HUES6 (cell line): ENCODE measurements at regions not wholly inside any gene's neighbourhood (a gene's known extent, or its start where the extent isn't known, plus 50 kb on each side); places are given as distances from the start of the nearest gene placed in this dataset.

Experiments
- H3K27ac ChIP-seq: 2 replicates; pipeline ENCODE4 v1.7.0; 2013; ENCODE audit warnings: low read depth, mild to moderate bottlenecking, low read length, inconsistent platforms
- H3K27me3 ChIP-seq: 2 replicates; pipeline ENCODE4 v1.6.1; 2013; ENCODE audit warnings: low read length; ENCODE audit not compliant: control insufficient read depth, insufficient read depth
- H3K36me3 ChIP-seq: 2 replicates; pipeline ENCODE4 v1.6.1; 2013; ENCODE audit warnings: low read length; ENCODE audit not compliant: control insufficient read depth, insufficient read depth
- H3K4me1 ChIP-seq: 2 replicates; pipeline ENCODE4 v1.6.1; 2013; ENCODE audit warnings: low read length; ENCODE audit not compliant: control insufficient read depth, insufficient read depth
- H3K4me3 ChIP-seq: 2 replicates; pipeline ENCODE4 v1.5.1; 2013; ENCODE audit warnings: low read depth, low read length
- H3K9ac ChIP-seq: one replicate; pipeline ENCODE4 v1.6.1; 2013; ENCODE audit warnings: mild to moderate bottlenecking, low read length
- H3K9me3 ChIP-seq: 2 replicates; pipeline ENCODE4 v1.6.1; 2013; ENCODE audit warnings: low read depth, low read length; ENCODE audit not compliant: control insufficient read depth, insufficient read depth

DNA sequence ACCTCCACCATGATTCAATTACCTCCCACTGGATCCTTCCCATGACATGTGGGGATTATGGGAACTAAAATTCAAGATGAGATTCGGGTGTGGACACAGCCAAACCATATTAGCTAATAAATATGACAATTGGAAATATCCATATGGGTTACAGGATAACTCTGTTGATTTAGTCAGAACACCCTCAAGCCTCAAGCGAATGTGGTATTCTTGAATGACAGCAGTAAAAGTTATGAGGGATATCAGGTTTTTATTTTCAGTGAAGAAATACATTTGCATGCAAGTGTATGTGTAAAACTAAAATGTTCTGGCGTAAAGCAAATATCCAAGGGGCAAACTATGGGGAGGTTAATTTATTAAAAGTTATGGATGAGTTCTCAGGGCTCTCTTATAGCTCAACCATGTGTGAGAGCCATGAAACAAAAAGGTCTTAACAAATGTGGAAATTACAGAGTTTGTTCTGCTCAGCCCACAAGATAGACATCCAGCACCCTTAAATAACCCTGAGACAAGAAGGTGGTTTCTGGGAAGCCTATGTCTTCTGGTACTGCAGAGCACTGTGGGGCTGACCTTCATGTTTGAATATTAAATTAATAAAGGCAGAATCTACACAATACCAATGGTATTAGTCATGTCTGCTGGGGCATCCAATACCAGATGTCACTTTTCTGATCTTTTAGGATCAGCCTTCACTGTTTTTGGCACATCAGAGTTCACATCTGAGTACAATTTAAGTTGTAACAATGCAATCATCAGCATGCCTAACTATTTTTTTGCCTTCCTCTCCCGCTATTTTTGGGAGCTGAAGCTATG, 370.5 kb upstream of the RSPO3 start:
- no peaks in the 10 kb centered on the region for H3K27me3 ChIP-seq
- no peak overlapping the region for H3K4me3 ChIP-seq
- H3K9me3 ChIP-seq: peaks cover 23% of the 10 kb centered on the region
- H3K36me3 ChIP-seq: no peaks in the 10 kb centered on the region
- no peaks in the 10 kb centered on the region for H3K4me1 ChIP-seq
- H3K9ac ChIP-seq: no peak overlapping the region
- no peak overlapping the region for H3K27ac ChIP-seq

- Histone ChIP-seq H3K36me3 (no peaks in the 10 kb centered on the region), H3K9me3 (peaks cover 14% of the 10 kb centered on the region), H3K9ac (no peak overlapping the region), H3K27me3 (no peaks in the 10 kb centered on the region), H3K27ac (no peak overlapping the region), H3K4me1 (no peaks in the 10 kb centered on the region), H3K4me3 (no peak overlapping the region)
Measured at GRCh38 chr6:126753606-126754005, 364.9 kb upstream of the RSPO3 start.

- Histone ChIP-seq H3K4me3 (no peak overlapping the region), H3K36me3 (no peaks in the 10 kb centered on the region), H3K27me3 (no peaks in the 10 kb centered on the region), H3K9ac (no peak overlapping the region), H3K9me3 (peaks cover 2% of the 10 kb centered on the region; the same call in 1 of the 2 replicates), H3K27ac (no peak overlapping the region), H3K4me1 (no peaks in the 10 kb centered on the region)
Measured at GRCh38 chr6:126761854-126762253, 356.6 kb upstream of the RSPO3 start.

- Histone ChIP-seq H3K4me1 (no peaks in the 10 kb centered on the region), H3K27ac (peak overlapping the region; percentile 26; the same call in 1 of the 2 replicates), H3K4me3 (no peak overlapping the region), H3K9me3 (no peaks in the 10 kb centered on the region), H3K9ac (no peak overlapping the region), H3K36me3 (no peaks in the 10 kb centered on the region), H3K27me3 (no peaks in the 10 kb centered on the region)
Measured at GRCh38 chr6:126764104-126764503, 354.4 kb upstream of the RSPO3 start.

GRCh38 chr6:126764671-126765070, 353.8 kb upstream of the RSPO3 start:
- Histone ChIP-seq H3K9ac (no peak overlapping the region), H3K4me1 (no peaks in the 10 kb centered on the region), H3K36me3 (no peaks in the 10 kb centered on the region), H3K4me3 (no peak overlapping the region), H3K27me3 (no peaks in the 10 kb centered on the region), H3K9me3 (no peaks in the 10 kb centered on the region), H3K27ac (no peak overlapping the region)

- Histone ChIP-seq H3K9me3 (no peaks in the 10 kb centered on the region), H3K4me1 (no peaks in the 10 kb centered on the region), H3K36me3 (no peaks in the 10 kb centered on the region), H3K4me3 (no peak overlapping the region), H3K27me3 (no peaks in the 10 kb centered on the region), H3K27ac (no peak overlapping the region), H3K9ac (no peak overlapping the region)
Measured at GRCh38 chr6:126766820-126767219, 351.7 kb upstream of the RSPO3 start.

- no peaks in the 10 kb centered on the region for H3K36me3 ChIP-seq
Measured at GRCh38 chr6:126767711-126768110, 350.8 kb upstream of the RSPO3 start.

GRCh38 chr6:126770176-126770575, 348.3 kb upstream of the RSPO3 start:
- H3K4me3 ChIP-seq: no peak overlapping the region
- H3K36me3 ChIP-seq: no peaks in the 10 kb centered on the region
- no peak overlapping the region for H3K9ac ChIP-seq
- no peak overlapping the region for H3K27ac ChIP-seq
- peaks cover 12% of the 10 kb centered on the region for H3K4me1 ChIP-seq
- no peaks in the 10 kb centered on the region for H3K9me3 ChIP-seq
- H3K27me3 ChIP-seq: no peaks in the 10 kb centered on the region

More at GRCh38 chr6:126767711-126768110, 350.8 kb upstream of the RSPO3 start:
- no peak overlapping the region for H3K4me3 ChIP-seq
- H3K27ac ChIP-seq: no peak overlapping the region
- H3K9ac ChIP-seq: no peak overlapping the region
- H3K27me3 ChIP-seq: no peaks in the 10 kb centered on the region
- H3K4me1 ChIP-seq: no peaks in the 10 kb centered on the region
- H3K9me3 ChIP-seq: no peaks in the 10 kb centered on the region

DNA sequence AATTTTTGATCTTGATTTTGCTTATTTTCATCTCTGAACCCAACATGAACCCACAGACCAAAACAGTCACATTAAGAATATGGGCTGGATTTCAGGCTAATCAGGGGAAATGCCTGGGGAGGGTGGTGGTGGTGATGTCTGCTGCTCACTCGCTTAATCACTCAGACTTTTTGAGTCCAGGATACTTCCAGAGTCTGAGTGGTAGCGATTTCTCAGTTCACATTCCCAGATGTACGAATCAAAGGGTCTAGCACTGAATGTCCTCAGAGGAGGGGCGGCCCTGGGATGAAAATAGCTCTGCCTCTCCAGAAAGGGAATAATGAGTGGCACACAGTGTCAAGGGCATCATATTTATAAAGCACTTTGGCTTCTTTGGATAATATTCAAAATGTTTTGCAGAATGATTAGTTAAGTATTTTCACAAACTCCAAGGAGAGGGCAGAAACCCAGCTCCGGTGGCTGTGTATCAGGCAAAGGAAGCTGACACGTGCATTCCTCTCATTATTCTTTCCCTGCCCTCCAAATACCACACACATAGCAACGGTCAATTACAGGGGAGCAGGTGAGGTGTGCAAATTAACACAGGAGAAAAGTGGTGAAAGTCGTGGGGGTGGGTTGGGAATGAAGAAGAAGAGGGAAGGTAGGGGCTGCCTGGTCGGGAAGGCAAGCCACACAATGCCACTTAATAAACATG, 345.2 kb upstream of the RSPO3 start:
- no peaks in the 10 kb centered on the region for H3K9me3 ChIP-seq
- no peaks in the 10 kb centered on the region for H3K27me3 ChIP-seq
- H3K4me3 ChIP-seq: no peak overlapping the region
- H3K36me3 ChIP-seq: no peaks in the 10 kb centered on the region
- H3K27ac ChIP-seq: no peak overlapping the region
- H3K4me1 ChIP-seq: peaks cover 12% of the 10 kb centered on the region
- no peak overlapping the region for H3K9ac ChIP-seq

DNA sequence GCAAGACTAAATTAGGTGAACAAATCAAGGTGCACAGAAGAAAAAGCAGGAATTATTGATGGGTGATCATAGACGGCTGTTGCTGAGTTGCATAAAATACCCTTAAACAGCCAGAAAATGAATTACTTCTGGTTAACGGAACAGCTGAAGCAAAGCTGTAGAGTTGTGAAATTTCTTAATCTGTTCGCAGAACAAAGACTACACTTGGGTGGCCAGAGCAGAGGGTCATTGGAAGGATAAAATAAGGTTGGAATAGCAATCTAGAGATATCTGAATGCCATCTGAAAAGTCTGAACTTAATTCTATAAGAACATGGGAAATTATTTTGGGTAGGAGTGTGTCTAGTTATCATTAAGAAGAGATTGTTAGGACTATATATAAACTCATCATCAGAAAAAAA, 339.1 kb upstream of the RSPO3 start:
- no peaks in the 10 kb centered on the region for H3K9me3 ChIP-seq
- no peaks in the 10 kb centered on the region for H3K27me3 ChIP-seq
- no peak overlapping the region for H3K27ac ChIP-seq
- H3K4me1 ChIP-seq: no peaks in the 10 kb centered on the region
- H3K9ac ChIP-seq: no peak overlapping the region
- H3K4me3 ChIP-seq: no peak overlapping the region
- no peaks in the 10 kb centered on the region for H3K36me3 ChIP-seq

DNA sequence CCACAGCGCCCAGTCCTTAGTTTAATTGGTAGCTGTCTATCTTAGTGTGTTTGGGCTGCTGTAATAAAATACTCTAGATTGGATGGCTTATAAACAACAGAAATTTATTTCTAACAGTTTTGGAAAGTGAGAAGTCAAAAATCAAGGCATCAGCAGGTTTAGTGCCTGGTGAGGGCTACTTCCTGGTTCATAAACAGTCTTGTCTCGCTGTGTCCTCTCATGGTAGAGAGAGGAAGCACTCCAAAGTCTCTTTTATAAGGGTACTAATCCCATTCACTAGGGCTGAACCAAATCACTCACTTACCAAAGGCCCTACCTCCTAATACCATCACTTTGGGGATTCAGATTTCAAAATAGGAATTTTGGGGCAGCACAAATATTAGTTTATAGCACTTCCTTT, 336.9 kb upstream of the RSPO3 start:
- Histone ChIP-seq H3K27ac (no peak overlapping the region), H3K27me3 (no peaks in the 10 kb centered on the region), H3K4me1 (no peaks in the 10 kb centered on the region), H3K36me3 (no peaks in the 10 kb centered on the region), H3K9me3 (no peaks in the 10 kb centered on the region), H3K4me3 (no peak overlapping the region), H3K9ac (no peak overlapping the region)
